EL (cell line): ENCODE measurements at regions not wholly inside any gene's neighbourhood (a gene's known extent, or its start where the extent isn't known, plus 50 kb on each side); places are given as distances from the start of the nearest gene placed in this dataset.
"Not testable (repeated sequence)": the region's sequence is repeated elsewhere in the genome, so short reads cannot be mapped to it uniquely, and the experiment has no call there.

Source experiments
- DNase-seq: peaks from one replicate; pipeline ENCODE4 v3.0.0-alpha.2; 2016

DNA sequence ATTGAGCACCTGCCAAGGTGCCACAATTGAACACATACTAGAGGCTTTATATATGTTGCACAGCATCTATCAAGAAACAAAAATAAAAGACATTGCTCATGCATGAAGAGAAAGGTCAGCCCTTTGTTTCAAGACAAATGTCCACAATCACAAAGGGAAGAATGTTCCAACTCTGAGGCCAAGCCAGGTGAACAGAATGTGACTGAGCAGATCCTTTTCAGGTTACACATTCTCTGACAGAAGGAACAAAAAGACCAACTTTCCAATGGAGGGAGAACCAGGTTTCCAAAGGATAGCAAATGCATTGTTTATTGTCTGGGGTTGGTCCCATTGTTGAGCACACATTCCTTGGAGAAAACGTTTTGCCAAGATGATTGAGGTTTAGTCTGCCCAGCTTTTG, 50.2 kb upstream of the FAM174B start:
- DNase-seq = no peak

- no peak for DNase-seq
Observed at GRCh38 chr15:92706201-92706600, 50.6 kb upstream of the FAM174B start.

DNA sequence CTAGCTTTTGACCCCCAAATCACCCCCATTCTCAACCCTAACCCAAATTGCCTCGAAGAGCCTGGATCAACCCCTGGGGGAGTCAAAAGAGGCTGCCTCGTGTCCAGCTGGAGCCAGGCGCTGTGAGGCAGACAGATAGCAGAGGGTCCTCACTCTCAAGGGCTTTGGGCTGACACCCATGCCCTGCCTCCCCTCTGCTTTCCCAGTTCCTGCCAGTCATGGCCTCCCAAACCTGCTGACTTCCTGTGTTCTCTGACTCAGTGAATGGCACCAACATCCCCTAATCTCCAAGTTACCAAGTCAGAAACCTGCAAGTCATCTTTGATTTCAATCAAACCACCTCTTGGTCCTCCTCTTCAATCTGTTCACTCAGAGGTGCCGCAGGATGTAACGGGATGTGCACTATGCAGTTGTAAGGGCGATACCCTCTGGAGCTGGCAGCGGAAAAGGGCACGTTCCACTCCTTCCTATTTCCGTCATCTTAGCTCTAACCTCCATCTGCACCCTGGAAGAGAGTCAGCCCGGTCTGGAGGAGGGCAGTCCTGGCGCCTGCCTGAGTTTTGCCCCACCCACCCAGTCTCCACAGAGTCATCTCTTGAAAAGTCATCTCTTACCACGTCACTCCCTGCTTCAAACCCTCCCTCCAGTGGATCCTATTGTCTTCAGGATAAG, 52.4 kb upstream of the FAM174B start:
- no peak for DNase-seq

- no peak for DNase-seq
Observed at GRCh38 chr15:92708635-92709034, 53.1 kb upstream of the FAM174B start.

GRCh38 chr15:92709110-92709790, 53.7 kb upstream of the FAM174B start:
- DNase-seq = no peak

DNA sequence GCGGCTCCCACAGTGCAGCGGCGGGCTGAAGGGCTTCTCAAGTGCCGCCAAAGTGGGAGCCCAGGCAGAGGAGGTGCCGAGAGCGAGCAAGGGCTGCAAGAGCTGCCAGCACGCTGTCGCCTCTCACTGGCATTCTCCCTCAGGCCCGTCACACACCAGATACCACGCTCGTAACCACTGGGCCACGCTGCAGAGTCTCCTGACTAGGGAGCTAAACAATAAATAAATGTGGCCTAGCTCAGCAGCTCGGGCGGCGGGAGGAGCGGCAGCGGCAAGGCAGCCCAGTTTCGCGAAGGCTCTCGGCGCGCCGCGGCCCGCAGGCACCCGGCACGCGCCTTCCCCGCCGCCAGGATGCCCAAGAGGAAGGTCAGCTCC, 55.9 kb upstream of the FAM174B start:
- DNase-seq = no peak

DNA sequence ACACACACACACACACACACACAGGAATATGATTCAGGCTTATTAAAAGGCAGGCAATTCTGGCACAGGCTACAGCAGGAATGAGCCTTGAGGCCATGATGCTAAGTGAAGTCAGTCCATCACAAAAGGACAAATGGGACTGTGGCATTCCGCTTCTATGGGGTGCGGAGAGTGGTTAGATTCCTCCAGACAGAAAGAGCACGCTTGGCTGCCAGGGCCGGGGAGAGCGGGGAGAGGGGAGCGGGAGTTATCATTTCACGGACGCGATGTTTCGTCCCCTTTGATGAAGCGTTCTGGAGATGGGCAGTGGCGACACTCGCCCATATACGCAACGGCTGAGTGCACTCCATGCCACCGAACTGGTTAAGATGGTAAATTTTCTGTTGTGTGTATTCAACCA, 58.5 kb upstream of the FAM174B start:
- peak; percentile 49 for DNase-seq

GRCh38 chr15:92714477-92715401, 59.2 kb upstream of the FAM174B start:
- peak; percentile 74 for DNase-seq

DNA sequence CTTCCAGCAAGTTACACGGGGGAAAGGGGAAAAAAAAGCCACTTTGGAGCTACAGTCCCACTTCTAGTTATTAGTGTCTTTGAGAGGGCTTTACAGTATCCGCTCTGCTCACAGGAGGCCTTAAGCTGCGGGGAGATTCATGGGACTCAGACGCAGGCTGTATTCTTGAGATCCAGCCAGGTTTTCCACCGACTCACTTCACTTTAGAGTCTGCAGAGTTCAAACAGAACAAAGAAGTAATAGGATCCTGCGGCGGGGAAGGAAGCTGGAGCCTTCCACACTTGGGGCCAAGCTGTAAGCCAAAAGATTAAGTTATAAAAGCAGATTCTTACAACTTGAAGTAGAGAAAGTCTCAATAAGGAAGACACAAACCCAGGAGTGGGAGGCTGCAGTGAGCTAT, 60.2 kb upstream of the FAM174B start:
- DNase-seq = no peak

- no peak for DNase-seq
Observed at GRCh38 chr15:92719021-92719420, 63.4 kb upstream of the FAM174B start.

- DNase-seq = no peak
Observed at GRCh38 chr15:92724144-92724543, 68.6 kb upstream of the FAM174B start.

DNA sequence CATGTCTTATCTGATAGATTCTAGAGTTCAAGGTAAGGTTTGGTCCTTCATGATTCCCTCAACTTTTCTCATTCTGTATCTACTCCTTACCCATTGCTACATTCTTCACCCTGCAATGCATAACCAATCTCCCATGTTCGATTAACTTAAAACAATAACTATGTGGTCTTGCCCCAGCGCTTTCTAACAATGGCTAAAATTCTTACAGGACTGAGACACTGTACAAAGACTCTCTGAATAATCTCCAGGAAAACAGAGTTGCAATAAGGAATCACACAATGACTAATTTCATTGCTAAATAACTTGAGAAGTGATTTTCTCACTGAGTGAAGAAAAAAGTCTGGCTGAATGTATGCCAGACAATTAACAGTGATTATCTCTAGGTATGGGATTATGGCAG, 69.6 kb upstream of the FAM174B start:
- no peak for DNase-seq

GRCh38 chr15:92728266-92728665, 72.7 kb upstream of the FAM174B start:
- DNase-seq = no peak

DNA sequence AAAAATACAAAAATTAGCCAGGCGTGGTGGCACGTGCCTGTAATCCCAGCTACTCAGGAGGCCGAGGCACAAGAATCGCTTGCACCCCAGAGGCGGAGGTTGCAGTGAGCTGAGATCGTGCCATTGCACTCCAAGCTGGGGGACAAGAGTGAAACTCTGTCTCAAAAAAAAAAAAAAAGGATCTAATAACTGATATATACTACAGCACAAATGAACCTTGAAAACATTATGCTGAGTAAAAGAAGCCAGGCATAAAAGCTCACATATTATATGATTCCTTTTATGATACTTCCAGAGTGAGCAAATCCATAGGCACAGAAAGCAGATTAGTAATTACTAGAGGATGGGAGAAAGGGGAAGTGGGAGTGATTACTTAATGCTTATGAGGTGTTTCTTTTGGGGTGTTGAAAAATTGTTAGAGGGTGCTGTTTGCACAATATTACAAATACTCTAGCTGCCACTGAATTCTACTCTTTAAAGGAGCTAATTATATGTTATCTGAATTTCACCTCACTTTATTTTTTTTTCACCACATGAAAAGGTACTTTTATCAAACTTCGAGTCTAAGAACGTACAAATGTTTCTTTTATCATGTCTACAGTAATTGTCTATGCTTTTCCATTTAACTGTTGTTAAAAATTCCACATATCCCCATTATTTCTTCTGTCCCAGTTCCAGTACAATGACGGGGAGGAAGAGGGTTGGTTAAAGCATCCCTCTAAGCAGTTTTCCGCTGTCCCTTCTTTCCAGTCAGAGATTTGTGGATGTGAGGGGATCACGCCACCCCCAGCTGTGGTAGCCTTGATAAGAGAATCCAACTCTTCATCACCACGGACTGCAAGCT, 77.7 kb upstream of the FAM174B start:
- no peak for DNase-seq

DNA sequence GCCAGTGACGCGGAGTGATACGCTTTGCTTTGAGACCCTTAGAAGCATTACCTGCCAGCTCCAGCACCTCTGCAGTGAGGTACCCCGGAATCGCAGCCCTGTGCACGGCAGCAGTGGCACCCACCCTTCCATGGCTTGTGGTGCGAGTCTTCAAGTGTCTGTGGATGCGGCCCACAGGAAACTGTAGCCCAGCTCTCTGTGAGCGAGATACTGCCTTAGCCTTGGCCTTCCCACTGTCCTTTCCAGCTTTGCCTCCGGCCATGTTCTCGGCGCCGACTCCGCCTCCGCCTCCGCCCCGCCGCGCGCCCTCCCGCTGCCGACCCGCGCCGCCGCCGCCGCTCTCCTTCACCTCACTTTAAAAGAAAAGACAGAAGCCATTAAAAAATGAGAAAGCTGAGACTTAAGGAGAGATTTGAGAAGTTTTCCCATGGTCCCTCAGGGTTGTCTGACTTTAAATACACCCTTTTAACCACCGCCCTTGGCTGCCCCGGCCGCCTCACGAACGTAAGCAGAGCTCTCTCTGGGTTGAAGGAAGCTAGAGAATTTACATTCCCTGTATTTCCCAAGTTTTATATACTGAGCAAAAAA, 78.5 kb upstream of the FAM174B start:
- peak; percentile 12 for DNase-seq

GRCh38 chr15:92739246-92739645, 83.7 kb upstream of the FAM174B start:
- not testable (repeated sequence) for DNase-seq

DNA sequence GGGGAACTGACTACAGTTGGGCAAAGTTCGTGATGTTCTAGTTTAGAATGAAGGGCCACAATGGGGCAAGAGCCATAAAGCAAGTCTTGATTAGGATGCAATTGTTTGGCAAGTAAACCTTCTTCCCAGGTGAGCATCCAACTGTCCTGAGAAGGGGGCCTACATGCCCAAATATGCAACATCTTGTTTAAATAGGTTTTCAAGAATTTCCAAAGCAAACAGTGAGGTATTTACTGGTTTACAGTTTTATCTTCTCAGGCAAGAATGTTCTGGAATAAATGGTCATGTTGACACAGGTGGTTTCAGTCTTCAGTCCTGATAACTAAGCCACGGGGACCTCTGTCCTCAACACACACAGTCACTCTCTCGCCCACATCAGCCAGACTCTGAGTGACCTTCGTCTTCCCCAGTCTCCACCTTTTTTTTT, 90.3 kb upstream of the FAM174B start:
- no peak for DNase-seq

- no peak for DNase-seq
Observed at GRCh38 chr15:92747047-92747446, 91.5 kb upstream of the FAM174B start.

DNA sequence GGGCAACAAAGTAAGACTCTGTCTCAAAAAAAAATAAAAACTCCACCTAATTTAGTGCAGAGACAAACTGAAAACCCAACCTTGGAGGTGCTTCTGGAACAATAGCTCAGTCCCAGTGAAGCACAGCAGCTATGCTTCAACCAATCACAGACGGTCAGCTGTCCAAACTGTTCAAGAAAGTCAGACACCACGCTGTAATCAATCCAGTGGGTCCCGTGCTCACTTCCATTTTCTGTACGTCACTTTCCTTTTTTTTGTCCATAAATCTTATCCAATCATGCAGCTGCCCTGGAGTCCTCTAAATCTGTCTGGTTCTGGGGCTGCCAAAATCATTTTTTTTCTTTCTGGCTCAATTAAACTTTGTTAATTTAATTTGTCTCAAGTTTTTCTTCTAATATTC, 93.6 kb upstream of the FAM174B start:
- no peak for DNase-seq

DNA sequence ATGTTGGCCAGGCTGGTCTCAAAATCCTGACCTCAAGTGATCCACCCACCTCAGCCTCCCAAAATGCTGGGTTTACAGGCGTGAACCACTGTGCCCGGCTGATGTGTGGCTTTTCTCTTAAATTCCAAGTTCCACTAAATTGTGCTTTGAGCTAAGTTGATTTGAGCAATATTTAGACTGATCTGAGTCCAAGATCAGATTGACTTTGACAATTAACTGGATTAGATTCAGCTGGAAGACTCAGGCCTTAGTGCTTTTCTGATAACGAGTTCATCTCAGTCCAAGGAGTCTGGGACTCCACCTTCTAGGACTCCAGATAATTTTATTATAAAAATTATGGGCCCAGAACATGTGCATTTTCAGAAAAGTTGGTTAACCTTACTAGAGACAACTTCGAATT, 94.4 kb upstream of the FAM174B start:
- DNase-seq = no peak

GRCh38 chr15:92751528-92751927, 96.0 kb upstream of the FAM174B start:
- DNase-seq = no peak

- no peak for DNase-seq
Observed at GRCh38 chr15:92753591-92753990, 98.0 kb upstream of the FAM174B start.
